Caco-2 (cell line): ENCODE measurements at regions not wholly inside any gene's neighbourhood (a gene's known extent, or its start where the extent isn't known, plus 50 kb on each side); places are given as distances from the start of the nearest gene placed in this dataset.

ENCODE experiments used
- BruUV-seq: library from RNA; stranded (reverse); fragments of 400-500 nt; replicated peaks from 2 replicates; lab custom pipeline; 2021; lab: Mats Ljungman, UMichigan
- CTCF ChIA-PET: fragments of 300-600 bp; sonication (Branson Sonifier 250); formaldehyde crosslinking; loops from one replicate; lab custom pipeline; 2022; ENCODE audit warnings: antibody characterized with exemption; lab: Charles Lee
- POLR2A ChIA-PET: fragments of 300-600 bp; sonication (Branson Sonifier 250); formaldehyde crosslinking; loops from one replicate; lab custom pipeline; 2022; ENCODE audit warnings: antibody characterized with exemption; lab: Charles Lee
- DNase-seq, 2 experiments: peaks; one replicate each; pipeline versions ENCODE4 v3.0.0 to v3.0.0-alpha.2; 2020 to 2022
- H3K27me3 ChIP-seq: replicated peaks from 2 replicates; pipeline ENCODE4 v1.6.0; 2011; ENCODE audit warnings: low read length; ENCODE audit not compliant: control insufficient read depth, insufficient read depth
- H3K36me3 ChIP-seq: 2 replicates; pipeline ENCODE4 v1.5.1; 2011; ENCODE audit warnings: low read length; ENCODE audit not compliant: control insufficient read depth, insufficient read depth
- H3K4me1 ChIP-seq: fragments of 250-450 bp; sonication (Bioruptor Pico); 2 replicates; pipeline ENCODE4 v1.5.1; 2020; ENCODE audit warnings: mild to moderate bottlenecking
- H3K4me3 ChIP-seq: 2 replicates; pipeline ENCODE4 v1.5.1; 2011; ENCODE audit warnings: low read depth, mild to moderate bottlenecking, control low read depth, low read length
- H3K9me3 ChIP-seq: fragments of 250-450 bp; sonication (Bioruptor Pico); 2 replicates; pipeline ENCODE4 v1.5.1; 2020; ENCODE audit warnings: mild to moderate bottlenecking, moderate library complexity
- H3K27ac Mint-ChIP-seq: one replicate; pipeline ENCODE4 v1.8.0; 2022; ENCODE audit warnings: mixed read lengths; ENCODE audit not compliant: unreplicated experiment
- H3K27me3 Mint-ChIP-seq: one replicate; pipeline ENCODE4 v1.8.0; 2022; ENCODE audit warnings: mixed read lengths; ENCODE audit not compliant: insufficient read depth, unreplicated experiment
- H3K36me3 Mint-ChIP-seq: one replicate; pipeline ENCODE4 v1.8.0; 2022; ENCODE audit warnings: mild to moderate bottlenecking, mixed read lengths; ENCODE audit not compliant: insufficient read depth, unreplicated experiment
- H3K4me1 Mint-ChIP-seq: one replicate; pipeline ENCODE4 v1.8.0; 2022; ENCODE audit warnings: low read depth, mixed read lengths; ENCODE audit not compliant: unreplicated experiment
- H3K4me3 Mint-ChIP-seq: one replicate; pipeline ENCODE4 v1.8.0; 2022; ENCODE audit warnings: mild to moderate bottlenecking, moderate library complexity, mixed read lengths; ENCODE audit not compliant: unreplicated experiment
- H3K9me3 Mint-ChIP-seq: one replicate; pipeline ENCODE4 v1.8.0; 2022; ENCODE audit warnings: mixed read lengths; ENCODE audit not compliant: unreplicated experiment
- CTCF ChIP-seq, 2 experiments: fragments of 200-600 bp in 1 of 2; IDR thresholded peaks; 1 replicate in 1 of 2; 2 replicates in 1 of 2; pipeline versions ENCODE4 v1.5.1 to v1.8.0; 2011 to 2022; ENCODE audit warnings: antibody characterized with exemption in 1 of 2, control low read depth in 1 of 2, inconsistent platforms in 1 of 2, low read depth in 1 of 2, low read length in 1 of 2, mild to moderate bottlenecking in 1 of 2, moderate library complexity in 1 of 2; ENCODE audit not compliant: insufficient read depth in 1 of 2, severe bottlenecking in 1 of 2, unreplicated experiment in 1 of 2
- intact Hi-C: fragments of 100-400 bp; cut with micrococcal nuclease; formaldehyde crosslinking; loops from one replicate; pipeline ENCODE4 v1.10.0; 2022; ENCODE audit not compliant: unreplicated experiment

- DNase-seq: no peak
- Mint-ChIP-seq H3K4me1 (no peaks in the 10 kb centered on the region), H3K27ac (no peak overlapping the region), H3K36me3 (no peaks in the 10 kb centered on the region), H3K4me3 (no peak overlapping the region), H3K9me3 (no peaks in the 10 kb centered on the region), H3K27me3 (peaks cover 7% of the 10 kb centered on the region)
- Histone ChIP-seq H3K27me3 (no peaks in the 10 kb centered on the region), H3K4me1 (no peaks in the 10 kb centered on the region), H3K9me3 (no peaks in the 10 kb centered on the region), H3K36me3 (no peaks in the 10 kb centered on the region), H3K4me3 (no peak overlapping the region)
- no TSS peak for BruUV-seq
- ChIA-PET CTCF (no interaction called here), POLR2A (no interaction called here)
- intact Hi-C loops: no loop called here
- no peak for TF ChIP-seq CTCF (IDR thresholded peaks at IDR 0.05; ENCODE audit: insufficient read depth in 1 of 2, low read depth in 1 of 2, low read length in 1 of 2, severe bottlenecking in 1 of 2, unreplicated experiment in 1 of 2)
Observed at GRCh38 chr15:87408902-87409301, 847.6 kb downstream of the NTRK3 start.

- no peak overlapping the region for H3K4me3 ChIP-seq
- ChIA-PET CTCF (no interaction called here), POLR2A (no interaction called here)
- H3K36me3 ChIP-seq: no peaks in the 10 kb centered on the region
- Mint-ChIP-seq H3K27ac (no peak overlapping the region), H3K9me3 (no peaks in the 10 kb centered on the region), H3K4me3 (no peak overlapping the region), H3K36me3 (no peaks in the 10 kb centered on the region), H3K4me1 (no peaks in the 10 kb centered on the region), H3K27me3 (peaks cover 7% of the 10 kb centered on the region)
- H3K9me3 ChIP-seq: no peaks in the 10 kb centered on the region
- intact Hi-C loops: no loop called here
- no peaks in the 10 kb centered on the region for H3K4me1 ChIP-seq
- no peaks in the 10 kb centered on the region for H3K27me3 ChIP-seq
- no TSS peak for BruUV-seq
- TF ChIP-seq CTCF (IDR thresholded peaks at IDR 0.05; ENCODE audit: insufficient read depth in 1 of 2, low read depth in 1 of 2, low read length in 1 of 2, severe bottlenecking in 1 of 2, unreplicated experiment in 1 of 2): no peak
- no peak for DNase-seq
Observed at GRCh38 chr15:87403973-87404372, 852.6 kb downstream of the NTRK3 start.

DNA sequence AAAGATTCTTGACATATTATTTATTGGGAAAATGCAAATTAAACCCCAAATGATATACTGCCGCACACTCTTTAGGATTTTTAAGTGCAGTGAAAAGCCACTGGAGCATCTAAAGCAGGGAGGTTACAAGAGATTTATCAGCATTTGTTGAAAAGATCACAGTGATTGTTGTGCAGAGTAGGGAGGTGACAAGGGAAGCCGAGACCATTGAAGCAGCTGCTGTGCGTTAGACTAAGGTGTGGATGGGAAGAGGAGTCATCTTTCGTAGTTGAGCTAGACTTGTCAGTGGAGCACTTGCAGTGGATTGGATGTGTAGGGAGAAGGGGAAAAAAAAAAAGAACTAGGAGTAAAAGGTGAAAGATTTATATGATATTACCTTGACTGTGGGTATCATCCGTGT is 854.6 kb downstream of the NTRK3 start:
- no TSS peak for BruUV-seq
- TF ChIP-seq CTCF (IDR thresholded peaks at IDR 0.05; ENCODE audit: insufficient read depth in 1 of 2, low read depth in 1 of 2, low read length in 1 of 2, severe bottlenecking in 1 of 2, unreplicated experiment in 1 of 2): no peak
- Mint-ChIP-seq H3K4me3 (no peak overlapping the region), H3K9me3 (no peaks in the 10 kb centered on the region), H3K4me1 (no peaks in the 10 kb centered on the region), H3K27ac (no peak overlapping the region), H3K36me3 (no peaks in the 10 kb centered on the region), H3K27me3 (peaks cover 7% of the 10 kb centered on the region)
- no peak for DNase-seq
- POLR2A ChIA-PET: no interaction called here
- H3K27me3 ChIP-seq: no peaks in the 10 kb centered on the region
- no peaks in the 10 kb centered on the region for H3K9me3 ChIP-seq
- no peaks in the 10 kb centered on the region for H3K36me3 ChIP-seq
- no peaks in the 10 kb centered on the region for H3K4me1 ChIP-seq
- H3K4me3 ChIP-seq: no peak overlapping the region
- intact Hi-C loops: no loop called here
- CTCF ChIA-PET: no interaction called here
